ENCODE measurements at regions not wholly inside any gene's neighbourhood (a gene's known extent, or its start where the extent isn't known, plus 50 kb on each side); places are given as distances from the start of the nearest gene placed in this dataset.

DNA sequence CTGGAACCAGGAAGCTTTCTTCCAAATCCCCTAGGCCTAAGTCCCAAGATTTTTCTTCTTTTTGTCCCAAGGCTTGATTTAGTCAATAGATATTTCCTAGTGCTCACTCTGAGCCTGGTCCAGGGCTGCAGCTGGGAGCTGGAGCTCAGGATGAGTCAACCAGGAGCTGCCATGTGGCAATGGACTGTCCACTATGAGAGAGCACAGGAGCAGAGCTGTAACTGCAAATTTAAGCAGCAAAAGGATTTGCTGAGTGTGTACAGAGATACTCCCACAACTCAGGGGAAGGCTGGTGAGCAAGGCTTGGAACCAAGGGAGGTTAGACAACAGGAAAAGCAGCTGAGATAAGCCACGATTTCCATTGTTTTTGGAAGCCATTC is 92.1 kb upstream of the CXCL12 start:
- DNase-seq: no peak

DNA sequence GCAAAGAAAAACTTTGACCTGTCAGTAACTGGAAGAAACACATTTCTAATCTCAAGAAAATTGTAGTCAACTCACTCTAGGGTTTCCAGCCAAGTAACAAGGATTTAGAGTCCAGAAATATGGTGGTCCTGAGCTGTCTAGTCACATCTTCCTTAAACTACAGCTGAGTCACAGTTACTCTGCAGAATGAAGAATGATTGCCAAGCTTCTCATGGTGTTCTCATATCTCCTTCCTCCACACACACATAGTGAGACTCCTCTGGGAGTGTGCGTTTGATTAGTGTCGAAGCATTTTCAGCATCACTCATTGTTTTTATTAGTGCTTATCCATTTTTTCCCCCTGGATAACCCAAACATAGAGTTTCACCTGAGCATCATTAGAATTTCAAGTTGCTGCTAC is 93.1 kb upstream of the CXCL12 start:
- no peak for DNase-seq

DNA sequence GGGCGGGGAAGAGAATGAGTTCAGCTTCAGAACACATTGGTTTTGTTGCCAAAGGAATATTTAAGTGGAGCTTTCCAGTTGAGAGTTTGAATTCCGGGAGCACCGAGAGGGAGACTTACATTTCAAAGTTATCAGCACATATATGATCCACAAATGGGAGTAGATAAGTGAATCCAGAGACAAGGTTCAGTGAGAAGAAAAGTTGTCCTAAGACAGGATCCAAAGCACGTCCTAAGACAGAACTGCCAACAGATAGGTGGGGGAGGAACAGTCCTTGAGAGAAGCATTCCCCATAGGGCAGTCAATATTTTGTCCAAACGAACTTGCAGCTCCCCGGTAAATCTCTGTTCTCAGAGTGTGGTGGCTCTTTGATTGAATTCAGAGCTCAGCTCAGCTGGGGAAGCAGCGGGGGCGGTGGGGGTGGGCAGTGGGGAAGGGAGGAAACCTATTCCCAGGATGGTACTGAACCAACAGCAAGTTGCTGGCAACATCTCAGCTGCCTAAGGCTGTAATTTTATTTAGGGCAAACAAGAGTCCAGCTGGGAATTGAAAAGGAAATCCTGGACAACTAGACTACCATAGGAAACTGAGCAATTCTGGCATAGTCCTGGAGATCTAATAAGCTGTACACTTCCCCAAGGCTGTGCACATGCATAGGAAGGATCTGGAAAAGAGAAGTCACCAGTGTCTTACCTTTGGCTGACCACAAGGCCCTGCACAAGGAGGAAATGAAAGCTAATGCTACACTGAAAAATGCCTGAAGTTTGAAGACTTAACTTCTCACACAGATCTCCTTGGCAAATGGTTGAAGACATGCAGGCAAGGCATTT is 94.2 kb upstream of the CXCL12 start:
- no peak for DNase-seq

DNA sequence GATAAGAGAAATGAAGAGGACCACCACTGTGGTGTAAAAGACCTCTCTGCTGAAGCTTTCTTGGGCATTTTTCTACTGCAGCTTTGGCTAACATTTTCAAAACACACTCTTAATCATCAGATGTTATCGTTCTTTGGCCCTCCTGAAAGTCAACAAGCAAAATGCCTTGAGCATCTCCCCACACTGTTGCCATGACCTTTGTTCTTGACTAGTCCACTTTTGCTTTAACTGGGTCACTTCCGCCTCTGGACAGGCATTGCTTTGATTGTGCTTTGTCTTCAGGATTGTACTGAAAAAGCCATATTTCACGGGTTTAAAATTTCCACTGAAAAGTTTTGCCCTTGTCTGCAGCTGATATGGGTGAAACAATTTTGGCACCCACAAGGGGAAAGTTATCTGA is 107.8 kb upstream of the CXCL12 start:
- DNase-seq: no peak

DNA sequence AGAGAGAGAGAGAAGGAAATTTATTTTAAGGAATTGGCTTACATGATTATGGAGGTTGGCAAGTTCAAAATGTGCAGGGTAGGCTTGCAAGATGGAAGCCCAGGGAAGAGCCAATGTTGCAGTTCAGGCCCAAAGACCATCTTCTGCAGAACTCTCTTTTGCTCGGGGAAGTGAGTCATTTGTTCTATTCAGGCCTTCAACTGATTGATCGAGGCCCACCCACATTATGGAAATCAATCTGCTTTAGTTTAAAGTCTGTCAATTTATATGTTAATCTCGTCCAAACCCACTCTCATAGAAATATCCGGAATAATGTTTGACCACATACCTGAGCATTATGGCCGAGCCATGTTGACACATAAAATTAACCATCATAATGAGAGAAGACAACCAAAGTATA is 113.3 kb upstream of the CXCL12 start:
- DNase-seq: no peak

DNA sequence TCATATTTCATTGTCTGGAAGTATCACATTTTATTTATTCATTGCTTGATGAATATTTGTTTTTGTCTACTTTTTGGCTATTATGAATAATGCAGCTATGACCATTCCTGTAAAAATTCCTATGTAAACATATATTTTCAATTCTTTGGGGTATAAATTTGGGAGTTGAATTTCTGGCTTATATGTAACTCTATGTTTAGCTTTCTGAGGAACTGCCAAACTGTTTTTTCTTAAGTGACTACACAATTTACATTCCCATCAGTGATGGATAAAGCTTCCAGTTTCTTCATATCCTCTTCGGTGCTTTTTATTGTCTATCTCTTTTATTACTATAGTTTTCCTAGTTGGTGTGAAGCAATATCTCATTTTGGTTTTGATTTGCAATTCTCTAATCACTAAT is 115.6 kb upstream of the CXCL12 start:
- no peak for DNase-seq

DNA sequence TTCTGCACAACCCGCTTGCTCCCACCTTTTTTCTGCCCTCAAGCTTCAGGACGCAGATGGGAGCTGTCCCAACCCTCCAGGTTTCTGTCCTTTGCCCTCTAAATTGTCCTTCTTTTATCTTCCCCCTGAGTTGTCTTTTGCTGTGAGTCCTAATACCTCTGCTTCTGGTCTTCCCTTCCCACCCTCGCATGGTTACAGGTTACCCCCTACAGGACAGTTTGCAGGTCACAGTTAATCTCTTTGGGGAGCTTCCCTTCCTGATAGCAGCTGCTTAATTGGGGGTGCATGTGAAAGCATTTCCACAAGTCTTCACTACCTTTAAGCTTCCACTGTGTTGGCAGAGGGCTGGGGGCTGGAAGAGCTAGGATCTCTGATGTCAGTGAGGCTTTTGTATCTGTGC is 121.5 kb upstream of the CXCL12 start:
- DNase-seq: no peak

DNA sequence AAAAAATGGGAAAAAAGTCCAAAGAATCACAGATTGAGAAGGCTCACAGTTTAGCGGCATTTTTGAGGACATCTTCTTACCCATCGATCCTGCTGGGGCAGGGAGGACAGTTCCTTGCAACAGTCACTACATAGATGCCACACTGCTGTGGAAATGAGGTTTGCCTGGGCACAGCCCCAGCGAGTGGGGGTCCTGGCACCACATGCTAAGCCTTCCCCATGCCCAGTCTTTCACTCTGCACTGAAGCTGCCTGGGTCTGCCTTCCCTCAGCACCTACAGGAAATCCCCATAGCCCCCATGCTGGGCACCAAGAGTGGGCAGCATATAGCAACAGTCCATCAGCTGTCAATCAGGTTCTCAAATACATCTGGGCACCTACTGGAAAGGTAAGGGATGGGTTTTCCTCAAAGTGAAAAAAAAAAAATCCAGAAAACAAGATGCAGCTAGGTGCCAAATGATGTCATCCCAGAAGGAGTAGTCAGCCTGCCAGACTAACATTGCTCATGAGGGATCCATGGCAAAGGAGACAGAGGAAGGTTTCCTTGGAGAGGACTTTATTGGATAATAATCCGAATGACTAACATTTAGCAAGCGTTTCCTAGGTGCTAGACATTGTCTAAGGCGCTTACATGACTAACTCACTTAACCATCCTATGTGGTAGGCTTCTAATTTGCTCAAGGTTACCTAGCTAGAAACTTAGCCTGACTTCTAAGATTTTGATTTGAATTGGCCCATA is 125.7 kb upstream of the CXCL12 start:
- no peak for DNase-seq

DNA sequence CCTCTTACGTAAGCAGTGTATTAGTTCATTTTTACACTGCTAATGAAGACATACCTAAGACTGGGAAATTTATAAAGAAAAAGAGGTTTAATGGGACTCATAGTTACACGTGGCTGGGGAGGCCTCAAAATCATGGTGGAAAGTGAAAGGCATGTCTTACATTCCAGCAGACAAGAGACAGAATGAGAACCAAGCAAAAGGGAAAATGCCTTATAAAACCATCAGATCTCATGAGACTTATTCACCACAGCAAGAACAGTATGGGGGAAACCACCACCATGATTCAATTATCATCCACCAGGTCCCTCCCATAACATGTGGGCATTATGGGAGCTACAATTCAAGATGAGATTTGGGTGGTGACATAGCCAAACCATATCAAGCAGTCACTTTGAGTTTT is 126.3 kb upstream of the CXCL12 start:
- DNase-seq: no peak

DNA sequence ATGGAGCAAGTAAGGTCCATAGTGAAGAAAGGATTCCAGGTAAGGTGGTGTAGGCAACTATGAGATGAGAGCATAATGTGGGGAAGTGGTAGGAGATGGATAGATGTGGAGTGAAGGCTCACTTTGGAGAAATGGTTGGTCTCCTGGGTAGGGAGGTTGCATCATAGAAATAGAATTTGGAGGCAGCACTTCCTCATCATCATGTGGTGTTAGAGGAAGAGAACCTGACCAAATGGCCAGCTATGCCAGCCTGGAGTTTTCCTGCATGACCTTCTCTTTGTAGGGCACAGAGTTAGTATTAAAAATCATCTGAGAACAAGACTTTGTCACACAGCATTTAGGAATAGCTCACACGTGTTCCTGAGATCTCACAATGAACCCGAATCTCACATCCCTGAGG is 126.7 kb upstream of the CXCL12 start:
- no peak for DNase-seq

DNA sequence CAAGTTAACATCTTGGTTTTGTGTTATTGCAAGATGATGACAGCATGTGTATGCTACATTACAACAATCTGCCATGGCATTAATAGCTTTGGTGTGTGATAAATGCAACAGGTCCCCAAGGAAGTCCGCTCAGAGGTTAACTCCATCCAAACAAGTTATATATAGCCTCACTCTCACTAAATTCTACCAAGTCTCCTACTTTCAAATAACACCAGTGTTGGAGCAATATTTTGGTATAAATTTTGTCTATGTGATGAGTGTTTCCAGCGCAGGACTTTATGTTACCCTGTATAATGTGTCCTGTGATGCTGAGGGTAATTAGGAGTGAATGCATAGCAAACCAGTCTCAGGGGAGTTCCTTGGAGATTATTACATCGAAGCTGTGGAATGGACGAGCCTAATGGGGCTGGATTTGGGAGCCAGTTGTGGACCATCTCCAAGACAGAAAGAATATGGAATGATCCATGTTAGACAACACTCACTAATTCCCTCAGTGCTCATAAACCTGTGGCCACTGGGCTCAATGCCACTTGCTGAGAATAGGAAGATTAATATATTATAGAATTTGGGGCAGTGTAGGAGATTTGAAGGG is 127.6 kb upstream of the CXCL12 start:
- DNase-seq: no peak

DNA sequence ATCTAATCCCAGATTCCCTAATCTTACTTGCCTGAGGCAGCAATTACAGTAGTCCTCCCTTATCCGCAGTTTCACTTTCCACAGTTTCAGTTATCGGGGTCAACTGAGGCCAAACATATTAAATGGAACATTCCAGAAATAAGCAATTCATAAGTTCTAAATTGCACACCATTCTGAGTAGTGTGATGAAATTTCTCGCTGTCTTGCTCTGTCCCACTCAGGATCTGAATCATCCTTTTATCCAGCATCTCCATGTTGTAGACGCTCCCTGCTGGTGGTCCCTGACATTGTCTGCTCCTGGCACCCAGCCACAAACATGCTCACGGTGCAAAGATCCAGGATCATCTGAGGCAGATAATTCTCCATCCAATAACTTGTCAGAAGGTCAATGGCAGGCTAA is 128.7 kb upstream of the CXCL12 start:
- no peak for DNase-seq

DNA sequence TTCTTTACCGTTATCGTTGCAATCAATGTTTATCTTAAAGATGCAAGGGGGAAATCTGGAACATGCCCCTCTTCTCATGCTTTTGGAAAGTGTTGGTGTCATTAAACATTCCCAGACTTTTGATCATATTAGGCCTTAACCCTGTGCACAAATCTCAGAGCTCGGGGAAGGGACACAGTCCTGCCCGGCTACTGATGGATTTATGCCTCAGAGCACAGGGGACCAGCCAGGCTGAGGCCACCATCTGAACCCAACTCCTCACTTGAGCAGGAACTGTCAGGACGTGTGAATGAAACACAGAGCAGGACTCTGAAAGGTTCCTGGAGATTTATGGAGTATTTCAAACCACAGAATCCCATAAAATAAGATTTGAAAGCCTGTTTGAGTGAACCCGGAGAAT is 132.0 kb upstream of the CXCL12 start:
- DNase-seq: no peak

DNA sequence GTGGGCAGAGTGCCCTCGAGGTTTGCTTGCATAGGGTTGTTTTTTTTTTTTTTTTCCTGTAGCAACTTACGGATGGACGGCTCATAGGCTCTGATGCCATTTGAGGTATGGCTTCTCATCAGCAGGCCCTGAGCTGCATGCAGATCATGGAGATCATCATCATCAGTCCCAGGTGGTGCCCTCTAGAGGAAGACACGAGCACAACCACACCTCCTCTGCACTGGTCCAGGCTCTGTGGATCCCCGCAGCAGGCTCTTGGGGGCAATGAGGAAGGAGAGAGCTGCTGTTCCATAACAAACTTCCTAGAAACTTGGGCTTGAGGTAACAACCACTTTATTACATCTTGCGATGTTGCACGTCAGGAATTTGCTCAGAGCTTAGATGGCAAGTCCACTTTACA is 132.7 kb upstream of the CXCL12 start:
- no peak for DNase-seq

DNA sequence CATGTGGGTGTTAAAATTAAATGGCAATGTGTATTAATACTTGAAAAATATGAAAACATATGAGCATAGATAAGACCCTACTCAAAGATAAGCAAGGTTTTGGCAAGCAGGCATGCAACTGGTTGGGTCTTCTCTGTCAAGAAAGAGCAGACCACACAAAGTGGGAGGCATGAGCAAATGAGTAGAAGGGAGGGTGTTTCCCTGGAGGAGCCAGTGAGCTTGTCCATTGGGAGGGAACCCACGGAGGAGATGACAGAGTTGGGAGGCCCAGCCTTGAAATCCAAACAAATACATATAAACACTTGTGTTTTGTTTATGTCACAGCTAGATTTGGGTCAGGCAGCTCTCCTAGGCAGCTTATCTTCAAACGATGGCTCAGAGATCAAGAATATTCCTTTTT is 134.5 kb upstream of the CXCL12 start:
- no peak for DNase-seq

DNA sequence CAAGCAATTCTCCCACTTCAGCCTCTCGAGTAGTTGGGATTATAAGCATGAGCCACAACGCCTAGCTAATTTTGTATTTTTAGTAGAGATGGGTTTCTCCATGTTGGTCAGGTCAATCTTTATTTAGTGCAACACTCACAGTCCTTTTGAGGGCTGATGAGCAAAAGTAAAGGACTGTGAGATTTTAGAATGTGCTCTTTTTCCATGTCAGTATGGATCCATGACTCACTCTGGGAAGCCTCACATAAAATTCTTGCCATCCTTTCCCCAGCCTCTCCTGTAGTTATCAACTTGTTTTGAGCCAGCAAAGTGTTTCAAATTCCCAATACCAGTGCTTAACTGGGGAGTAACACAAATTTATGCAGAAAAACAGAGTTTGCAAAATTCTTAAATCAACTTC is 135.8 kb upstream of the CXCL12 start:
- DNase-seq: no peak

DNA sequence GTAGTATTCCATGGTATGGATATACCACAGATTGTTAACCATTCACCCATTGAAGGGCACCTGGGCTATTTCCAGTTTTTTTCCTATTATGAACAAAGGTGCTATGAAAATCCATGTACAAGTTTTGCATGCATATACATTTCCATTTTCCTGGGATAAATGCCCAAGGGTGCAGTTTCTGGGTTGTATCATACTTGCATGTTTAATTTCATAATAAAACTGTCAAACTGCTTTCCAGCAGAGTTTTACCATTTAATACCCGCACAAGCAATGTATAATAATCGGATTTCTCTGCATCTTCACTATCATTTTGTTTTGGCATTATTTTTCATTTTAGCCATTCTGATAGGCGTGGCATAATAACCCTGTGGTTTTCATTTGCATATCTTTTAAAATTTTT is 154.3 kb upstream of the CXCL12 start:
- no peak for DNase-seq

DNA sequence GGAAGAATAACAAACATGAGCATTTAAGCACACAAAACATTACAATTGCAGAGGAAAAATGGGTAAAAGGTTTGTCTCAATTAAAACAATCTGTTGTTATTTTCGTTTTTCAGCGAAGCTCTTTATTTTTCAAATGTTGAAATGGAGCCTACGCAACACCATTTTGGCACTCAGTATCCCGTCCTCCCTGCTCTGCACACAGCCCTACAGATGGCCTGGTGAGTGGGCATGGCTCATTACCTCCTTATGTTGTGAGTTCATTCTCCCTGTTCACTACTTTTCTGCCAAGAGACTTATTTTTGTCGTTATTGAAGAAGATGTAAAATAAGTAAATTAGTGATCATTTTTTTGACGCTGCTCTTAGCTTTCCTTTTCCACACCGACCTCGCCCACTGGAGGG is 167.8 kb upstream of the CXCL12 start:
- DNase-seq: no peak

DNA sequence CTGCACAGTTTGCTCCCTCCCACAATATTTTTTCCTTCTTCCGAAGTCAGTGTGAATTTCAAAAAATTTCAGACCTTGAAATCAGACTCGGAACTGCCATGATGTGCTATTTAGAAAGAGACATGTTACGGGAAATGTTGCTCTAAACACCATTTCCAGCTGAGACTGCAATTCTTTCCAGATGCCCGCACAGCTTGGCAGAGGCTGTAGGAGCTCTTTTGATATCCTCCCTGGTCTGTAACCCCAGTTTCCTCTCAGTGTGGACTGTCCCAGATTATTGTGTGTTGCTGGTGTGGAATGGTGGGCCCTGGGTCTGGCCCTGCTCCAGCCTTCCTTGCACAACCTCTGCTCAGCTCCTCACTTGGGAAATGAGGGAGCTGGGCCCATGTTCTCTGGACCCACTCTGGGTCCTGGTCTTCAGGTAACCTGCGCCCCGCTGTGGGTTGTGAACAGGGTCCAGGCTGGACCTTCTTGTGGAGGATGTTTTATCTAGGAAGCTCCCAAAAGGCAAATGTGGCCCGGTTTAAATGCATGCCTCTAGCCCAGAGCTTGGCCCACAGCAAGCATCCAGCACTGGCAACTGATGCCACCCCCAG is 172.8 kb upstream of the CXCL12 start:
- DNase-seq: no peak

DNA sequence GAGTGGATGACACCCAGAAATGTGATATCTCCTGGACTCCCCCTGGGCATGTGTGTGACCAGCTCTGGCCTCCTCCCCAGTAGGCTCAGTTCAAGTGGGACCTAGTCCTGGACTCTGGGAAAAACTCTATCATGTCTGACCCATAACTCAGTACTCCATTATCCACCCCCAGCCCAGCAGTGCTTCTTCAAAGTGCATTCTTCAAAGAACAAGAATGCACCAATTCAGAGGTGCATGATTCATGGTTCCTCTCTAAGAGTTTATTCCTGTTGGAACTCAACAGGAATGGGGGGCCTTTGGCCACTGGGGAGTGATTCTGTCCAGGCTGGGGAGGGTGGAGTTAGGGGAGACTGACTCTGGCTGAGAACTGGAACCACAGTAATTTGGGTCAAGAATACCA is 173.6 kb upstream of the CXCL12 start:
- no peak for DNase-seq

DNA sequence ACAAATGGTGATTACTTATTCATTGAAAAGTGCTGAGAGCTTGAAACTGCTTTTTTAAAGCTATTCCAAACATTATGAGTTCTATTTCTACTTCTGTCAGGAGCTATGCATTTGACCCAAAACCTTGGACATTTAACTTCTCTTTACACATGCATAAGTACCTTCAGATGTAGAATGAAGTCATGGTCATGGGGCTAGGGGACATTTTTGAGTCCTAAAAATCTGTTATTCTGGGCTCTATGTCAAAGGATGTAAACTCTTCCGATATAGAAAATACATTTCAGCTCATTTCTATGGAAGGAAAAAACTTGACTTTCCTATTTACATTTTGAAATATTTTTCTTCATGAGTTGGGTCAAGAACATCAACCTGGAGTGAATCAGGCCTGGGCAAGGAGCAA is 179.5 kb upstream of the CXCL12 start:
- no peak for DNase-seq

DNA sequence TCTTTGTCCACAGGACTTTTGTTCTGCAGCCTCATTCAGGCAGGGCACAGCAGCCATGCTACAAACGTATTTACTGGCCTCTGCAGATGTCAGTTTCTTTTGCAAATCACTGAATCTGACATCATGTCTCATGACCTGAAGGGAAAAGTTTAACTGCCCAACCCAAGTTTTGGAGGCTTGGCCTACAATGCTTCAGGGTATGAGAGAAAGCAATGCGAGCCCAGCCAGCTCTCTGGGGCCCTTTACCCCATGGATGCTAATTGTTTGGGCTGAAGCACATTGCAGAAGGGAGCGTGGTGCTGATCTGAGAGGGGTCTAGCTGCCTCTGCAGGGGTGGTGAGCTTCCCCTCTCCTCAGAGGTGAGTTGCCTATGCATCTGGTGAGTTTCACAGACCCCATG is 179.9 kb upstream of the CXCL12 start:
- DNase-seq: no peak

DNA sequence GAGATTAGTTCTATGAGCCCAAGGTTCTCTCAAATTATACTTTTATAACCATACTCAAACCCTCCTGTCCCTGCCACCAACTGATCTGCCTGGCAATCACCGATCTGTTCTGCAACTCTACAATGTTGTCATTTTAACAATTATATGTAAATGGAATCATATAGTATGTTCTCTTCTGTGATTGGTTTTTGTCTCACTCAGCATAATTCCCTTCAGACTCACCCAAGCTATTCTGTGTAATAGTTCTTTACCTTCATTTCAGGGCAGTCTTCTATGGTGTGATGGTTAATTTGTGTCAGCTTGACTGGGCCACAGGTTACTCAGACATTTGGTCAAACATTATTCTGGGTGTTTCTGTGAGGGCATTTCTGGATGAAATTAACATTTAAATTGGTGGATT is 181.9 kb upstream of the CXCL12 start:
- DNase-seq: no peak

DNA sequence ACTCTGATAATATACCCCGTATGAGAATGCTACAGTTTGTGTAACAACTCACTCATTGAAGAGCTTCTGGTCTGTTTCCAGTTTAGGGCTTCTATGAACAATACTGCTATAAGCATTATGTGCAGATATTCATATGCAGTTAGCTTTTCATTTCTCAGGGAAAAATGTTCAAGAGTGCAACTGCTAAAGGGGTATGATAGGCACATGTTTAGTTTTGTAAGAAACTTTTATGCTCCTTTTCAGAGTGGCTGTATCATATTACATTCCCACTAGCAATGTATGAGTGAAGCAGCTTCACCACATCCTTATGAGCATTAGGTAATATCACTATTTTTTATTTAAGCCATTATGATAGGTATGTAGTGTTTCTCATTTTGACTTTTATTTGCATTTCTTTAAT is 182.6 kb upstream of the CXCL12 start:
- DNase-seq: no peak
